Naive thymus-derived CD4-positive, alpha-beta T cell (primary cell): ENCODE measurements at regions not wholly inside any gene's neighbourhood (a gene's known extent, or its start where the extent isn't known, plus 50 kb on each side); places are given as distances from the start of the nearest gene placed in this dataset.
A peak's percentile ranks its signal among the peaks of the same experiment; 100 is the strongest.

Source experiments
- ATAC-seq: fragments of 150-1000 bp; cut with Tn5 transposase; 2 replicates; pipeline ENCODE4 v1.10.0; 2021; ENCODE audit warnings: mild to moderate bottlenecking, moderate library complexity
- CTCF ChIA-PET: fragments of 350-600 bp; sonication (Branson Sonifier 250); formaldehyde crosslinking; loops from one replicate; lab custom pipeline; 2021; ENCODE audit warnings: antibody characterized with exemption; lab: Charles Lee
- POLR2A ChIA-PET: fragments of 350-600 bp; sonication (Branson Sonifier 250); formaldehyde crosslinking; loops from one replicate; lab custom pipeline; 2021; ENCODE audit warnings: antibody characterized with exemption, inconsistent platforms; lab: Charles Lee
- DNase-seq, 9 donors: peaks; one replicate each; pipeline versions ENCODE4 v3.0.0 to v3.0.0-alpha.2; 2020 to 2022; ENCODE audit warnings: mixed read lengths in 1 of 9
- H3K27ac ChIP-seq: one replicate; pipeline ENCODE4 v1.7.0; 2013; ENCODE audit warnings: mild to moderate bottlenecking, low read depth, low read length, moderate library complexity
- H3K27me3 ChIP-seq, 2 donors: one replicate each; pipeline ENCODE4 v1.7.0; 2013; ENCODE audit warnings: low read length in 2 of 2, mild to moderate bottlenecking in 2 of 2, moderate library complexity in 2 of 2; ENCODE audit not compliant: control insufficient read depth in 2 of 2, insufficient read depth in 2 of 2
- H3K36me3 ChIP-seq, 3 experiments: 1 replicate in 2 of 3; 2 replicates in 1 of 3; pipeline ENCODE4 v1.7.0; 2013; ENCODE audit warnings: low read length in 3 of 3, mild to moderate bottlenecking in 3 of 3, moderate library complexity in 1 of 3; ENCODE audit not compliant: insufficient read depth in 3 of 3, control insufficient read depth in 2 of 3
- H3K4me1 ChIP-seq, 2 donors: one replicate each; pipeline ENCODE4 v1.7.0; 2013; ENCODE audit warnings: low read length in 2 of 2, mild to moderate bottlenecking in 2 of 2, moderate library complexity in 1 of 2; ENCODE audit not compliant: control insufficient read depth in 2 of 2, insufficient read depth in 2 of 2
- H3K4me3 ChIP-seq: 2 replicates; pipeline ENCODE4 v1.7.0; 2013; ENCODE audit warnings: mild to moderate bottlenecking, low read length
- H3K9me3 ChIP-seq, 3 experiments: 1 replicate in 2 of 3; 2 replicates in 1 of 3; pipeline ENCODE4 v1.7.0; 2013; ENCODE audit warnings: low read length in 3 of 3; ENCODE audit not compliant: control insufficient read depth in 2 of 3
- H3K27ac Mint-ChIP-seq, 9 donors: one replicate each; pipeline ENCODE4 v1.8.0; 2020 to 2022; ENCODE audit warnings: mixed read lengths in 9 of 9, mild to moderate bottlenecking in 8 of 9, moderate library complexity in 5 of 9, inconsistent platforms in 2 of 9
- H3K27me3 Mint-ChIP-seq, 5 donors: one replicate each; pipeline ENCODE4 v1.8.0; 2021 to 2022; ENCODE audit warnings: mixed read lengths in 5 of 5, mild to moderate bottlenecking in 1 of 5
- H3K36me3 Mint-ChIP-seq, 5 donors: one replicate each; pipeline ENCODE4 v1.8.0; 2020 to 2022; ENCODE audit warnings: mixed read lengths in 5 of 5, mild to moderate bottlenecking in 3 of 5, inconsistent platforms in 1 of 5
- H3K4me1 Mint-ChIP-seq, 7 donors: one replicate each; pipeline ENCODE4 v1.8.0; 2020 to 2022; ENCODE audit warnings: mixed read lengths in 7 of 7, mild to moderate bottlenecking in 3 of 7, inconsistent platforms in 1 of 7
- H3K4me3 Mint-ChIP-seq, 10 donors: one replicate each; pipeline ENCODE4 v1.8.0; 2020 to 2022; ENCODE audit warnings: mild to moderate bottlenecking in 10 of 10, mixed read lengths in 10 of 10, moderate library complexity in 6 of 10, inconsistent platforms in 2 of 10
- H3K9me3 Mint-ChIP-seq, 11 donors: one replicate each; pipeline ENCODE4 v1.8.0; 2020 to 2022; ENCODE audit warnings: mixed read lengths in 11 of 11, mild to moderate bottlenecking in 4 of 11, inconsistent platforms in 1 of 11, moderate library complexity in 1 of 11
- intact Hi-C, 2 donors: fragments of 100-400 bp; cut with micrococcal nuclease; formaldehyde crosslinking; loops; one replicate each; pipeline ENCODE4 v1.15.1; 2023

DNA sequence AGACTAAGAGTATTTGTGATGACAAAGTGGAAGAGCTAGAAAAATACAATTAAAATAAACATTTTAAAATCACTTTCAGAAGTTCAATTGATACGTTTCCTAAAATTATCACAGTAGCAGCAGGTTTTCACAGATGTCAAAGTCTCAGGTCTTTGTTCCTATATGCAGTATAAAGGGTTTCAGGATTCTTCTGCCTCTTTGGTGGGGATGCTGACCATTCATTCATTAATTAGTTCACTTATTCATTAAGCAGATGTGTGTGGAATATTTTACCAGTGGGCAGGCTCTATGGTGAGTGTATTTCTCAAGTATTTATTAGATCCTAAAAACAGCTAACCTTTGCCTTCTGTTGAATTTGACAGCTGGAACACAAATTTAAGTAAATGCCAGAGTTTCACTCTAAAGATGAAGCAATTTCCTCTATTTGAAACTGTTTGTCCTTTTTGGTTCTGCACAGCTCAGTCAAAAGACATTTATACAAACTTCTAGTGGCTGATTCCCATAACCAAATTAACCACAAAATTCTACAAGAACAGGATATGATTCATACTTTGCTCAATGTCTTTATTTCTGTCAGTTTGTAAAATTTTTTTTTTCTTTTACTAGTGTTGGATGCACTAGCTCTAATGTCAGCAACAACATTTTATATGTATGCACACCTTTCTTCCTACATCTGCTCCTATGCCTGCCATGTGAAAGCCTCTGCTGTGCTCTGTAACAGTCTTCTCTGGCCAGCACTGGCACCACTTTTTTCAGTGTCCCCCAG lies 75.9 kb upstream of the PRR16 start:
- ATAC-seq (peak; percentile 46), DNase-seq (no peak)
- H3K27me3 ChIP-seq: no peaks in the 10 kb centered on the region
- no peaks in the 10 kb centered on the region for H3K4me1 ChIP-seq
- H3K4me3 ChIP-seq: no peak overlapping the region
- intact Hi-C loops: loop anchor here in 1 of 2 donors (1.0 kb wide), 1 partner anchor 70 kb away; no protein-coding TSS in a partner anchor
- H3K27ac Mint-ChIP-seq: peak overlapping the region in 1 of 9 donors; percentile 66
- CTCF ChIA-PET: no interaction called here
- no peaks in the 10 kb centered on the region for H3K36me3 ChIP-seq
- H3K4me3 Mint-ChIP-seq: peak overlapping the region in 1 of 10 donors; percentile 71
- H3K9me3 Mint-ChIP-seq: peaks cover 0 to 7% (median 0%) of the 10 kb centered on the region in 11 donors
- H3K27ac ChIP-seq: no peak overlapping the region
- POLR2A ChIA-PET: no interaction called here
- no peaks in the 10 kb centered on the region for H3K9me3 ChIP-seq
- H3K4me1 Mint-ChIP-seq: peaks cover 0 to 16% (median 0%) of the 10 kb centered on the region in 7 donors
- peaks cover 0 to 2% (median 0%) of the 10 kb centered on the region in 5 donors for H3K36me3 Mint-ChIP-seq
- H3K27me3 Mint-ChIP-seq: no peaks in the 10 kb centered on the region

DNA sequence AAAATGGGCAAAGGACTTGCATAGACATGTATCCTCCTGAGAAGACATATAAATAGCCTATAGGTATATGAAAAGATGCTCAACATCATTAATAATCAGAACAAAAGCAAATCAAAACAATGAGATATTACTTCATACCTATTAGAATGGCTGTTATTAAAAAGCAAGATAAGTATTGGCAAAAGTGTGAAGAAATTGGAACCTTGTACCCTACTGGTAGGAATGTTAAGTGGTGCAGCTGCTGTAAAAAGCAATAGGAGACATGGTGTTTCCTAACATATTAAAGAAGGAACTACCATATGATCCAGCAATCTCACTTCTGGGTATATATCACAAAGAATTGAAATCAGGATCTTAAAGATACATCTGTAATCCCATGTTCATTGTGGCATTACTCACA lies 69.8 kb upstream of the PRR16 start:
- Mint-ChIP-seq H3K36me3 (peaks cover 0 to 5% (median 0%) of the 10 kb centered on the region in 5 donors), H3K9me3 (peaks cover 2 to 22% (median 5%) of the 10 kb centered on the region in 11 donors), H3K4me3 (no peak overlapping the region), H3K27ac (no peak overlapping the region), H3K4me1 (no peaks in the 10 kb centered on the region), H3K27me3 (no peaks in the 10 kb centered on the region)
- CTCF ChIA-PET: no interaction called here
- ATAC-seq (no peak), DNase-seq (no peak)
- POLR2A ChIA-PET: no interaction called here
- Histone ChIP-seq H3K4me3 (no peak overlapping the region), H3K9me3 (no peaks in the 10 kb centered on the region), H3K36me3 (no peaks in the 10 kb centered on the region), H3K27me3 (no peaks in the 10 kb centered on the region), H3K4me1 (no peaks in the 10 kb centered on the region), H3K27ac (no peak overlapping the region)
- intact Hi-C loops: no loop called here

DNA sequence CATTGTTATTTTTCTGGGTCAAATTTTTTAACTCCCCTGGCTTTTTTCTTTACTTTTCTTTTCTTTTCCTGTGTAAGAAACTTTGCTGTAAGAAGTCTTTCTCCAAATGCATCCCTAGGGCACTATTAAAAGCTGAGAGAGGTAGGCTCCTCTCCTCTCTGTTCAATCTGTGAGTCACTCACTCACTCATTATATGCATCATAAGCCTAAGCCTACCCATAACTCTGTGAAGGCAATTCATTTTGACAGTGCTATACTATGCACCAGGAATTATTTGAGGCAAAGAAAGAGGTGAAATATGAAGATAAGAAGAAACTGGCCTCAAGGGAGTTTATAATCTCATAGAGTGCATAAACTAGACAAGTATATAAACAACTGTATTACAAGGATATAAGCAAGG lies 67.9 kb upstream of the PRR16 start:
- no peak overlapping the region for H3K4me3 Mint-ChIP-seq
- H3K4me1 ChIP-seq: no peaks in the 10 kb centered on the region
- no peak overlapping the region for H3K27ac Mint-ChIP-seq
- H3K4me1 Mint-ChIP-seq: no peaks in the 10 kb centered on the region
- H3K27me3 ChIP-seq: no peaks in the 10 kb centered on the region
- H3K27me3 Mint-ChIP-seq: no peaks in the 10 kb centered on the region
- CTCF ChIA-PET: no interaction called here
- H3K27ac ChIP-seq: no peak overlapping the region
- intact Hi-C loops: no loop called here
- no peak for ATAC-seq
- no peak overlapping the region for H3K4me3 ChIP-seq
- H3K9me3 ChIP-seq: no peaks in the 10 kb centered on the region
- H3K36me3 ChIP-seq: no peaks in the 10 kb centered on the region
- peaks cover 2 to 26% (median 9%) of the 10 kb centered on the region in 11 donors for H3K9me3 Mint-ChIP-seq
- POLR2A ChIA-PET: no interaction called here
- DNase-seq: no peak
- peaks cover 0 to 5% (median 0%) of the 10 kb centered on the region in 5 donors for H3K36me3 Mint-ChIP-seq

DNA sequence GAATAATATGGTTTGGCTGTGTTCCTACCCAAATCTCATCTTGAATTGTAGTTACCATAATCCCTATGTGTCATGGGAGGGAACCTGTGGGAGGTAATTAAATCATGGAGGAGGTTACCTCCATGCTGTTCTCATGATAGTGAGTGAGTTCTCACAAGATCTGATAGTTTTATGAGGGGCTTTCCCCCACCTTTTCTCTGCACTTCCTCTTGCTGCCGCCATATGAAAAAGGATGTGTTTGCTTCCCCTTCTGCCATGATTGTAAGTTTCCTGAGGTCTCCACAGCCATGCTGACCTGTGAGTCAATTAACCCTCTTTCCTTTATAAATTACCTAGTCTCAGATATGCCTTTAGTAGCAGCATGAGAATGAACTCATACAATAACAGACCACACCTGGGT lies 63.7 kb upstream of the PRR16 start:
- no peaks in the 10 kb centered on the region for H3K27me3 ChIP-seq
- Mint-ChIP-seq H3K36me3 (peaks cover 0 to 5% (median 0%) of the 10 kb centered on the region in 5 donors), H3K27ac (no peak overlapping the region), H3K27me3 (no peaks in the 10 kb centered on the region), H3K9me3 (peaks cover 0 to 31% (median 9%) of the 10 kb centered on the region in 11 donors), H3K4me1 (no peaks in the 10 kb centered on the region), H3K4me3 (no peak overlapping the region)
- DNase-seq (no peak), ATAC-seq (no peak)
- ChIA-PET CTCF (no interaction called here), POLR2A (no interaction called here)
- intact Hi-C loops: no loop called here
- H3K36me3 ChIP-seq: no peaks in the 10 kb centered on the region
- H3K4me1 ChIP-seq: no peaks in the 10 kb centered on the region
- no peaks in the 10 kb centered on the region for H3K9me3 ChIP-seq
- no peak overlapping the region for H3K27ac ChIP-seq
- no peak overlapping the region for H3K4me3 ChIP-seq

DNA sequence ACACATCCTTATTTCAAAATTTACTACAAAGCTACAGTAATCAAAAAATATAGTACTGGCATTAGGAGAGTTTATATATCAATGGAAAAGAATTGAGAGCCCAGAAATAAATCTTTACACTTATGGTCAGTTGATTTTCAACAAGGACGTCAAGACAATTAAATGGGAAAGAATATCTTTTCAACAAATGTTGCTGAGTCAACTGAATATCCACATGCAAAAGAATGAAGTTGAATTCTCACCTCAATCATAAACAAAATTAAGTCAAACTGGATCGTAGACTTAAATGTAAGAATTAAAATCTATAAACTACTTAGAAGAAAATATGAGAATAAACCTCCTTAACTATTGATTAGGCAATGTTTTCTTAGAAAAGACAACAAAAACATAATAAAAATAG lies 61.5 kb upstream of the PRR16 start:
- ATAC-seq (no peak), DNase-seq (no peak)
- H3K27me3 Mint-ChIP-seq: no peaks in the 10 kb centered on the region
- no peak overlapping the region for H3K27ac Mint-ChIP-seq
- Histone ChIP-seq H3K36me3 (no peaks in the 10 kb centered on the region), H3K27me3 (no peaks in the 10 kb centered on the region), H3K4me1 (no peaks in the 10 kb centered on the region), H3K4me3 (no peak overlapping the region), H3K27ac (no peak overlapping the region), H3K9me3 (no peaks in the 10 kb centered on the region)
- H3K4me3 Mint-ChIP-seq: no peak overlapping the region
- H3K9me3 Mint-ChIP-seq: peaks cover 2 to 29% (median 9%) of the 10 kb centered on the region in 11 donors
- H3K36me3 Mint-ChIP-seq: peaks cover 0 to 5% (median 0%) of the 10 kb centered on the region in 5 donors
- CTCF ChIA-PET: no interaction called here
- POLR2A ChIA-PET: no interaction called here
- intact Hi-C loops: no loop called here
- H3K4me1 Mint-ChIP-seq: no peaks in the 10 kb centered on the region

DNA sequence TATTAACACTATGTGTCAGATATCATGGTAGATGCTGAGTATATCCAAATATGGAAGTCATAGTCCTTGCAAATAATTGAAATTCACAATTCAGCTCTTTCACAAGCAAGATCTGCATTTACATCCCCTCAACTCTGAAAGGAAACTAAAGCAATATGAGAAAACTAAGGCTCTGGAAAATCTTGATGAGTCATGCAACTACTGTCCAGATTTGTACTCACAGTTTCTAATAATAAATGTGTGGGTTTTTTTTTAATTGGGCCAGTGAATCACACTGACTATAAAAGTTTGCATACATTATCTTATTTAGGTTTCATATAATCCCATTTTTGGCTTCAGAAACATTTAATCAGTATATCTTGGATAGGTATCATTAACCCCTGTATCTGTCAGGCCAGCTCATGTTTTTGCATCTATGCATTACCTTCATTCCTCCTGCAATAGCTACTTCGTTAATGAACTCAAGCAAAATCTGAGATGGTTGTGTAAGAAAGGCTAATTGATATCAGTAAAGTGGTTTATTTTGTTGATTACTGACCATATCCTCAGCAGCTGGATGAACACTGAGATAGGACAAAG lies 58.7 kb upstream of the PRR16 start:
- H3K27me3 Mint-ChIP-seq: no peaks in the 10 kb centered on the region
- no peak overlapping the region for H3K27ac Mint-ChIP-seq
- CTCF ChIA-PET: interaction anchor here (0.7 kb wide), 1 partner anchor 69 kb away, joined by 3 read pairs; no protein-coding TSS in a partner anchor
- ATAC-seq (no peak), DNase-seq (no peak)
- Histone ChIP-seq H3K9me3 (no peaks in the 10 kb centered on the region), H3K36me3 (no peaks in the 10 kb centered on the region), H3K27me3 (no peaks in the 10 kb centered on the region), H3K27ac (no peak overlapping the region), H3K4me3 (no peak overlapping the region), H3K4me1 (no peaks in the 10 kb centered on the region)
- POLR2A ChIA-PET: no interaction called here
- no peak overlapping the region for H3K4me3 Mint-ChIP-seq
- intact Hi-C loops: no loop called here
- H3K36me3 Mint-ChIP-seq: no peaks in the 10 kb centered on the region
- H3K4me1 Mint-ChIP-seq: no peaks in the 10 kb centered on the region
- peaks cover 0 to 19% (median 2%) of the 10 kb centered on the region in 11 donors for H3K9me3 Mint-ChIP-seq

DNA sequence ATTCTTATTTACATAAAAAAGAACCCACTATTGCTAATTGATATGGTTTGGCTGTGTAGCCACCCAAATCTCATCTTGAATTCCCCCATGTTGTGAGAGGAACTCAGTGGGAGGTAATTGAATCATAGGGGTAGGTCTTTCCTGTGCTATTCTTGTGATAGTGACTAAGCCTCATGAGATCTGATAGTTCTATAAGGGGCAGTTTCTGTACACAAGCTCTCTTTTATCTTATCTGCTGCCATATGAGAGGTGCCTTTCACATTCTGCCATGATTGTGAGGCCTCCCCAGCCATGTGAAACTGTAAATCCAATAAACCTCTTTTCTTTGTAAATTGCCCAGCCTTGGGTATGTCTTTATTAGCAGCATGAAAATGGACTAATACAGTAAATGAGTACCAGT lies 58.2 kb upstream of the PRR16 start:
- Histone ChIP-seq H3K36me3 (no peaks in the 10 kb centered on the region), H3K4me3 (no peak overlapping the region), H3K4me1 (no peaks in the 10 kb centered on the region), H3K27me3 (no peaks in the 10 kb centered on the region), H3K27ac (no peak overlapping the region), H3K9me3 (no peaks in the 10 kb centered on the region)
- DNase-seq (no peak), ATAC-seq (no peak)
- H3K36me3 Mint-ChIP-seq: no peaks in the 10 kb centered on the region
- POLR2A ChIA-PET: no interaction called here
- peaks cover 0 to 21% (median 5%) of the 10 kb centered on the region in 11 donors for H3K9me3 Mint-ChIP-seq
- intact Hi-C loops: no loop called here
- no peaks in the 10 kb centered on the region for H3K4me1 Mint-ChIP-seq
- no peak overlapping the region for H3K27ac Mint-ChIP-seq
- H3K4me3 Mint-ChIP-seq: no peak overlapping the region
- CTCF ChIA-PET: no interaction called here
- H3K27me3 Mint-ChIP-seq: no peaks in the 10 kb centered on the region
